A549 (cell line): ENCODE measurements at regions not wholly inside any gene's neighbourhood (a gene's known extent, or its start where the extent isn't known, plus 50 kb on each side); places are given as distances from the start of the nearest gene placed in this dataset.

Experiments used
- MAZ ChIP-seq: fragments of 150-350 bp; IDR thresholded peaks from 2 replicates; pipeline ENCODE4 v1.6.1; 2014; ENCODE audit warnings: antibody characterized with exemption, low read depth, low read length, borderline replicate concordance
- TF ChIP-seq, protein P1 (sequence below): fragments of >200 bp; sonication (Bioruptor Twin); formaldehyde crosslinking; IDR thresholded peaks from 3 replicates; pipeline ENCODE4 v1.5.1; 2016

DNA sequence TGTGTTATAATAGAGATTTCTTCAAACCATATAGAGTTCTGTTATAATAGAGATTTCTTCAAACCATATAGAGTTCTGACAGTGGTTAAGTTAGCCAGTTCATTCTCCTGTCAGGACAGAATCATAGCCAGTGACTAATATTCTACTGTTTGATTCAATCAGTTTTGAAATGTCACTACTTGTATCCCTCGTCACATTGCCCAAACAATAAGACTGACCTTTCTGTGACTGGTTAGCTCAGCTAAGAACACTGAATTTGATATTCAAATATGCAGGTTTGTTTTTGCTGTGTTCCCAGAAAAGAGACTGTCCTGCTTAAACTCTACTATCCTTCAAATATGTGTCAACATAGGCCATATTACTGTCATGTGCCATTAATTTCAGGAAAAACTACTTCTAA, 74.4 kb downstream of the ALG10B start:
- no peak for TF ChIP-seq MAZ
- TF ChIP-seq, protein P1, sequence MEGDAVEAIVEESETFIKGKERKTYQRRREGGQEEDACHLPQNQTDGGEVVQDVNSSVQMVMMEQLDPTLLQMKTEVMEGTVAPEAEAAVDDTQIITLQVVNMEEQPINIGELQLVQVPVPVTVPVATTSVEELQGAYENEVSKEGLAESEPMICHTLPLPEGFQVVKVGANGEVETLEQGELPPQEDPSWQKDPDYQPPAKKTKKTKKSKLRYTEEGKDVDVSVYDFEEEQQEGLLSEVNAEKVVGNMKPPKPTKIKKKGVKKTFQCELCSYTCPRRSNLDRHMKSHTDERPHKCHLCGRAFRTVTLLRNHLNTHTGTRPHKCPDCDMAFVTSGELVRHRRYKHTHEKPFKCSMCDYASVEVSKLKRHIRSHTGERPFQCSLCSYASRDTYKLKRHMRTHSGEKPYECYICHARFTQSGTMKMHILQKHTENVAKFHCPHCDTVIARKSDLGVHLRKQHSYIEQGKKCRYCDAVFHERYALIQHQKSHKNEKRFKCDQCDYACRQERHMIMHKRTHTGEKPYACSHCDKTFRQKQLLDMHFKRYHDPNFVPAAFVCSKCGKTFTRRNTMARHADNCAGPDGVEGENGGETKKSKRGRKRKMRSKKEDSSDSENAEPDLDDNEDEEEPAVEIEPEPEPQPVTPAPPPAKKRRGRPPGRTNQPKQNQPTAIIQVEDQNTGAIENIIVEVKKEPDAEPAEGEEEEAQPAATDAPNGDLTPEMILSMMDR: no peak
